HFF-Myc (cell line): ENCODE measurements at regions not wholly inside any gene's neighbourhood (a gene's known extent, or its start where the extent isn't known, plus 50 kb on each side); places are given as distances from the start of the nearest gene placed in this dataset.

Source experiments
- DNase-seq: peaks from one replicate; pipeline ENCODE4 v3.0.0-alpha.2; 2011; ENCODE audit warnings: low read depth; ENCODE audit errors: extremely low read depth
- H3K4me3 ChIP-seq: replicated peaks from 2 replicates; pipeline ENCODE4 v1.5.1; 2011; ENCODE audit warnings: low read depth, mild to moderate bottlenecking, control low read depth, low read length
- TF ChIP-seq, protein P1 (sequence below): IDR thresholded peaks from 2 replicates; pipeline ENCODE4 v1.5.1; 2012; ENCODE audit warnings: mild to moderate bottlenecking, low read depth, low read length, control low read depth; ENCODE audit errors: missing control alignments

DNA sequence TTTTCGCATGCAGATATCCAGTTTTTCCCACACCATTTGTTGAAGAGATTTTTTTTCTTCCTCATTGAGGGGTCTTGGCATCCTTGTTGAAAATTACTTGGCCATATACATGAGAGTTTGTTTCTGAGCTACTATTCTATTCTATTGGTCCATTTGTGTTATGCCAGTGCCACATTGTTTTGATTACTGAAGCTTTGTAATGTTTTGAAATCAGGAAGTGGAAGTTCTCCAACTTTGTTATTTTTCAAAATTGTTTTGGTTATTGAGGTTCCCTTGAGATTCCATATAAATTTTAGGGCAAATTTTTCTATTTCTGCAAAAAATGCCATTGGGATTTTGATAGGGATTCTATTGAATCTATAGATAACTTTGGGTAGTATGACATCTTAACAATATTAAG is 130.3 kb upstream of the PFN2 start:
- DNase-seq = no peak
- no peak overlapping the region for H3K4me3 ChIP-seq
- TF ChIP-seq, protein P1, sequence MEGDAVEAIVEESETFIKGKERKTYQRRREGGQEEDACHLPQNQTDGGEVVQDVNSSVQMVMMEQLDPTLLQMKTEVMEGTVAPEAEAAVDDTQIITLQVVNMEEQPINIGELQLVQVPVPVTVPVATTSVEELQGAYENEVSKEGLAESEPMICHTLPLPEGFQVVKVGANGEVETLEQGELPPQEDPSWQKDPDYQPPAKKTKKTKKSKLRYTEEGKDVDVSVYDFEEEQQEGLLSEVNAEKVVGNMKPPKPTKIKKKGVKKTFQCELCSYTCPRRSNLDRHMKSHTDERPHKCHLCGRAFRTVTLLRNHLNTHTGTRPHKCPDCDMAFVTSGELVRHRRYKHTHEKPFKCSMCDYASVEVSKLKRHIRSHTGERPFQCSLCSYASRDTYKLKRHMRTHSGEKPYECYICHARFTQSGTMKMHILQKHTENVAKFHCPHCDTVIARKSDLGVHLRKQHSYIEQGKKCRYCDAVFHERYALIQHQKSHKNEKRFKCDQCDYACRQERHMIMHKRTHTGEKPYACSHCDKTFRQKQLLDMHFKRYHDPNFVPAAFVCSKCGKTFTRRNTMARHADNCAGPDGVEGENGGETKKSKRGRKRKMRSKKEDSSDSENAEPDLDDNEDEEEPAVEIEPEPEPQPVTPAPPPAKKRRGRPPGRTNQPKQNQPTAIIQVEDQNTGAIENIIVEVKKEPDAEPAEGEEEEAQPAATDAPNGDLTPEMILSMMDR = no peak

DNA sequence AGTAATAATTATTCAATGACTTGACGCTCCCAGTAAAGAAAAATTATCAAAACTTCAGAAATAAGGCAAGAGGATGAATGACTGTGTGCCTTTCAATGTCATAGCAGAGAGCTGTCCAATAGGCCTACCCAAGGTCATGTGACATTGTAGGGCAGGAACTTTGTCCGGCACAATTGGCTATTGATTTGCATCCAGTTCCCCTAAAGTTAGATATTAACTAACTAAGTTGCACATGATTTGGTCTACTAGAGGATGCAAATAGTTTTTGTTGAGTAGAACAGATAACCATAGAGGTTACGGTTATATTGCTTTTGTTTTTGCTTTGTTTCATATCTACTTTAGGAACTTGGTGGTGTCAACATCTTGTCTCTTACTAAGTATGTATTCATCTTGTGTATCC is 127.9 kb upstream of the PFN2 start:
- no peak for DNase-seq
- TF ChIP-seq, protein P1 = no peak

DNA sequence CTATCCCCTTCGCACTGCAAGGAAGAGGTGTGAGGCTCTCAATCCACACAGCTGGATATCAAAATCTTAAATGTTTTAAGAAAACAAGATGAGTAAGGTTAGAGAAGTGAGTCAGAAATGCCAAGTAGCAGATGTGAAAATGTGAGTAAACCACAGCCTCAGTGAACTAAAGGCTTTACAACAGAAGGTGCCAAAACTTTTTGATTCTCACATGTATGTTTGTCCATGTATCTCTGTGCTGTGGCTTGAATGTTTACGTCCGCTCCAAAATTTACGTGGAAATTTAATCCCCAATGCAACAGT is 126.8 kb upstream of the PFN2 start:
- DNase-seq = no peak
- TF ChIP-seq, protein P1 = no peak
- no peak overlapping the region for H3K4me3 ChIP-seq

More for the DNA sequence above, 127.9 kb upstream of the PFN2 start:
- no peak overlapping the region for H3K4me3 ChIP-seq

DNA sequence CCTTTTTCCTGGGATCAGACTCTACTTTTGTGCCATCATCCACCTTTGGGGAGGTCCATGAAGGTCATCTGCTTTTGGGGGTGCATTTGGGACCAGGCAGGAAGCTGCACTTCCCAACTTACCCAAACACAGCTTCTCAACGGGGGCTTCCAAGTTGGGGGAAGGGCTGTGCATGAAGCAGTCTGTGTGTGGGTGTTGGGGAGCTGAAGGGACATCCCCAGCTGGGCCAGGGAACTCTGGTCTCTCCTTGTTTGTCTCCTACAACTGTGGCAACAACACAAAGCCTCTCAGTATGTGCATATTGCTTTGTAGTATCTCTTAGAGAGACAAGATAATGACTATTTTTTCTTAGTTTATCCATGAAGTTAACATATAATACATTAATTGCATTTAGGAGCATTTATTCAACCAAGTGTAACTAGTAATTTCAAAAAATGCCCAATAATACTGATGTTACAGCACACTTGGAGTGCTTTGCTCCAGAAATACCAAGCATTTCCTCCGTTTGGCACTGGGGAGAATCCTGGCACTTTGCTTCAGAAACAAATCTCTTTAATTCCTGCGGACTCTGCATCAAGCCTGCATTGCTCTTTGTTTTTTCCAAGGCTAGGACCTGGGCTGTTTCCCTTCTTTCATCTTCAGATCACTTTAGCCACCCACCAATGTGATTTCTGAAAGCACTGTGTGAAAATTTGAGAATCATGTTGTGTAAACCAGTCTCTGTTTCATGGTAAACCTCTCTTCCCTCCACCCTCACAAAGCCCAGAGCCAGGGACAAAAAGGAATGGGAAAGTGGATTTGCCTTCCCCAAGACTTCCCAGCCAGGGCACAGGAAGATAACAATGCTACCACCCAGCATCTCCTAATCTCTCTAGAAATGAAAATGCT is 126.2 kb upstream of the PFN2 start:
- no peak for DNase-seq
- H3K4me3 ChIP-seq = no peak overlapping the region
- TF ChIP-seq, protein P1 = no peak

DNA sequence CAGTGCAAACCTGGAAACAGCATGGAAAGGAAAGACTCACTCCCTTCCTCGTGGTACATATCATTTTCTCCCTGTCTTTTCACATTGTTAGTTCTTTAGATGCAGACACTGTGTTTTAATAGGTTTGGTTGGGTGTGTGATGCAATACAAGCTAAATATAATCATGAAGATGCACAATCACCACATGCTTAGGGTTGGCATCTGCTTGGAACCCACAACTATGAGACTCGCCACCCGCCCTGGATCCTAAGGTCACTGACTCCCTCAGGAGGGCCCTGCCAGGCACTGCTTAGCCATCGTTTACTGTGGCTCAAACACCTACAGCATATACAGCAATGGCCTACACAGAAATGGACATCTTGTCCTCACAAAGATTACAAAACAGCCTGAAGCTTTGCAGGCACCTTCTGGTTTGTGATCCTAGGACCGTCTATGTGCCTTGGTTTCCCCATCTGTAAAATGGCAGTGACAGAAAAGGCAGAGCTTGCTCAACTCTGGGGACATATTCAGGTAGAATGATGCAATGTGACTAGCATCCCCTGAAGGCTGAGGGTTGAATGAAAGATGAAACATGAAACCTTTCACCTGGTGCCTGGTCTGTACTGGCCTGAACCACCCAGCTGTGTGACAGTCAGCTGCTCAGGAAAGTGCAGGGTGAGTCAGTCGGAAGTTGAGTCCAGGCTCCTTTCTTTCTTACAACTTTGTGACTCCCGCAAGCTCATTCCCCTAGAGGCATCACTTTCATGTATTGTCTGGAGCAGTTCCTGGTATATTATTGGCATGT is 123.6 kb upstream of the PFN2 start:
- no peak overlapping the region for H3K4me3 ChIP-seq
- TF ChIP-seq, protein P1 = no peak
- no peak for DNase-seq

DNA sequence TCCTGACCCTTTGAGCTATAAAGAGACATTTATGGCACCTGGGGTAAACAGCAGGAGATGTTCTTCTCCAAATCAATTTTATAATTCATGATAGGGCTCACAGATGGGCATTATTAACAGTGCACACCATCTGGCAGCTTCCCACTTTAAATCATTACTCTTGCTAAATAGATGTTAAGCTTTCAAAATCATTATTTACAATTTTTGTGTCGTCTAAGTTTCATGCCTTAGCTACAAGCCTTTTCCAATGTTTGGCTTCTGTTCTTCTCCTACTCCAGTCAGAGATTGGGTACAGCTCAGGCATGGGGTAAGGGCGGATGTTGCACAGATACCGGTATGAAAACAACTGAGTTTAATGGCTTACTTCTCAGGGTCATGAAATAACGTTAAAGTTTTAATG is 120.9 kb upstream of the PFN2 start:
- H3K4me3 ChIP-seq = no peak overlapping the region
- DNase-seq = no peak
- TF ChIP-seq, protein P1 = no peak
